ENCODE measurements at regions not wholly inside any gene's neighbourhood (a gene's known extent, or its start where the extent isn't known, plus 50 kb on each side); places are given as distances from the start of the nearest gene placed in this dataset.

- WGBS (ENCODE audit: insufficient coverage) = 66% methylated on average over 2 of the region's 5 CpGs
- no peaks in the 10 kb centered on the region for H3K27me3 ChIP-seq (ENCODE audit: control insufficient read depth, insufficient read depth, low read length)
- no peak overlapping the region for H3K27ac ChIP-seq (ENCODE audit: low read length)
- no peaks in the 10 kb centered on the region for H3K36me3 ChIP-seq (ENCODE audit: control insufficient read depth, insufficient read depth, low read length)
- H3K4me3 ChIP-seq (ENCODE audit: low read length) = no peak overlapping the region
- DNase-seq = no peak
- no peaks in the 10 kb centered on the region for H3K4me1 ChIP-seq (ENCODE audit: control insufficient read depth, insufficient read depth, low read length)
- no peaks in the 10 kb centered on the region for H3K9me3 ChIP-seq (replicated peaks; ENCODE audit: control insufficient read depth, low read depth, low read length)
Observed at GRCh38 chr2:221019668-221020067, 552.4 kb downstream of the EPHA4 start.

- WGBS (ENCODE audit: insufficient coverage) = 80% methylated on average over 1 of the region's 2 CpGs
- Histone ChIP-seq H3K36me3 (ENCODE audit: control insufficient read depth, insufficient read depth, low read length) (no peaks in the 10 kb centered on the region), H3K4me1 (ENCODE audit: control insufficient read depth, insufficient read depth, low read length) (no peaks in the 10 kb centered on the region), H3K27ac (ENCODE audit: low read length) (no peak overlapping the region), H3K9me3 (replicated peaks; ENCODE audit: control insufficient read depth, low read depth, low read length) (no peaks in the 10 kb centered on the region), H3K27me3 (ENCODE audit: control insufficient read depth, insufficient read depth, low read length) (no peaks in the 10 kb centered on the region), H3K4me3 (ENCODE audit: low read length) (no peak overlapping the region)
- DNase-seq = no peak
Observed at GRCh38 chr2:221022554-221022953, 549.5 kb downstream of the EPHA4 start.

GRCh38 chr2:221025398-221025797 is 546.7 kb downstream of the EPHA4 start:
- no peak overlapping the region for H3K4me3 ChIP-seq (ENCODE audit: low read length)
- no peaks in the 10 kb centered on the region for H3K27me3 ChIP-seq (ENCODE audit: control insufficient read depth, insufficient read depth, low read length)
- WGBS (ENCODE audit: insufficient coverage) = no CpG with 5 or more reads among the region's 1 CpG
- H3K36me3 ChIP-seq (ENCODE audit: control insufficient read depth, insufficient read depth, low read length) = no peaks in the 10 kb centered on the region
- H3K9me3 ChIP-seq (replicated peaks; ENCODE audit: control insufficient read depth, low read depth, low read length) = no peaks in the 10 kb centered on the region
- no peaks in the 10 kb centered on the region for H3K4me1 ChIP-seq (ENCODE audit: control insufficient read depth, insufficient read depth, low read length)
- DNase-seq = no peak
- no peak overlapping the region for H3K27ac ChIP-seq (ENCODE audit: low read length)

GRCh38 chr2:221034026-221034701 is 537.9 kb downstream of the EPHA4 start:
- Histone ChIP-seq H3K27me3 (ENCODE audit: control insufficient read depth, insufficient read depth, low read length) (no peaks in the 10 kb centered on the region), H3K9me3 (replicated peaks; ENCODE audit: control insufficient read depth, low read depth, low read length) (no peaks in the 10 kb centered on the region), H3K4me3 (ENCODE audit: low read length) (no peak overlapping the region), H3K36me3 (ENCODE audit: control insufficient read depth, insufficient read depth, low read length) (no peaks in the 10 kb centered on the region), H3K4me1 (ENCODE audit: control insufficient read depth, insufficient read depth, low read length) (no peaks in the 10 kb centered on the region), H3K27ac (ENCODE audit: low read length) (no peak overlapping the region)
- WGBS (ENCODE audit: insufficient coverage) = 75% methylated on average over 1 of the region's 2 CpGs
- no peak for DNase-seq

- H3K36me3 ChIP-seq (ENCODE audit: control insufficient read depth, insufficient read depth, low read length) = no peaks in the 10 kb centered on the region
- no peaks in the 10 kb centered on the region for H3K27me3 ChIP-seq (ENCODE audit: control insufficient read depth, insufficient read depth, low read length)
- H3K27ac ChIP-seq (ENCODE audit: low read length) = no peak overlapping the region
- H3K4me3 ChIP-seq (ENCODE audit: low read length) = no peak overlapping the region
- no peaks in the 10 kb centered on the region for H3K4me1 ChIP-seq (ENCODE audit: control insufficient read depth, insufficient read depth, low read length)
- no peak for DNase-seq
- WGBS (ENCODE audit: insufficient coverage) = 100% methylated on average over 1 of the region's 4 CpGs
- H3K9me3 ChIP-seq (replicated peaks; ENCODE audit: control insufficient read depth, low read depth, low read length) = no peaks in the 10 kb centered on the region
Observed at GRCh38 chr2:221034973-221035372, 537.1 kb downstream of the EPHA4 start.

- WGBS (ENCODE audit: insufficient coverage) = 38% methylated on average over 2 of the region's 6 CpGs
Observed at GRCh38 chr2:221042926-221043325, 529.2 kb downstream of the EPHA4 start.

GRCh38 chr2:221044781-221045180 is 527.3 kb downstream of the EPHA4 start:
- Histone ChIP-seq H3K9me3 (replicated peaks; ENCODE audit: control insufficient read depth, low read depth, low read length) (no peaks in the 10 kb centered on the region), H3K27ac (ENCODE audit: low read length) (no peak overlapping the region), H3K4me3 (ENCODE audit: low read length) (no peak overlapping the region), H3K36me3 (ENCODE audit: control insufficient read depth, insufficient read depth, low read length) (no peaks in the 10 kb centered on the region), H3K4me1 (ENCODE audit: control insufficient read depth, insufficient read depth, low read length) (no peaks in the 10 kb centered on the region), H3K27me3 (ENCODE audit: control insufficient read depth, insufficient read depth, low read length) (no peaks in the 10 kb centered on the region)
- 83% methylated on average over 5 of the region's 5 CpGs for WGBS (ENCODE audit: insufficient coverage)
- no peak for DNase-seq

More at GRCh38 chr2:221042926-221043325, 529.2 kb downstream of the EPHA4 start:
- Histone ChIP-seq H3K4me1 (ENCODE audit: control insufficient read depth, insufficient read depth, low read length) (no peaks in the 10 kb centered on the region), H3K4me3 (ENCODE audit: low read length) (no peak overlapping the region), H3K36me3 (ENCODE audit: control insufficient read depth, insufficient read depth, low read length) (no peaks in the 10 kb centered on the region), H3K9me3 (replicated peaks; ENCODE audit: control insufficient read depth, low read depth, low read length) (no peaks in the 10 kb centered on the region), H3K27me3 (ENCODE audit: control insufficient read depth, insufficient read depth, low read length) (no peaks in the 10 kb centered on the region), H3K27ac (ENCODE audit: low read length) (no peak overlapping the region)
- DNase-seq = no peak

GRCh38 chr2:221050020-221050795 is 521.9 kb downstream of the EPHA4 start:
- Histone ChIP-seq H3K4me3 (ENCODE audit: low read length) (no peak overlapping the region), H3K27ac (ENCODE audit: low read length) (peak overlapping the region; percentile 39), H3K36me3 (ENCODE audit: control insufficient read depth, insufficient read depth, low read length) (no peaks in the 10 kb centered on the region), H3K27me3 (ENCODE audit: control insufficient read depth, insufficient read depth, low read length) (no peaks in the 10 kb centered on the region), H3K4me1 (ENCODE audit: control insufficient read depth, insufficient read depth, low read length) (peaks cover 7% of the 10 kb centered on the region), H3K9me3 (replicated peaks; ENCODE audit: control insufficient read depth, low read depth, low read length) (no peaks in the 10 kb centered on the region)
- DNase-seq = peak; percentile 93
- WGBS (ENCODE audit: insufficient coverage) = no CpG with 5 or more reads among the region's 4 CpGs

GRCh38 chr2:221051162-221051561 is 520.9 kb downstream of the EPHA4 start:
- no peak overlapping the region for H3K4me3 ChIP-seq (ENCODE audit: low read length)
- H3K36me3 ChIP-seq (ENCODE audit: control insufficient read depth, insufficient read depth, low read length) = no peaks in the 10 kb centered on the region
- H3K9me3 ChIP-seq (replicated peaks; ENCODE audit: control insufficient read depth, low read depth, low read length) = no peaks in the 10 kb centered on the region
- peaks cover 7% of the 10 kb centered on the region for H3K4me1 ChIP-seq (ENCODE audit: control insufficient read depth, insufficient read depth, low read length)
- 92% methylated on average over 5 of the region's 8 CpGs for WGBS (ENCODE audit: insufficient coverage)
- no peak overlapping the region for H3K27ac ChIP-seq (ENCODE audit: low read length)
- no peak for DNase-seq
- H3K27me3 ChIP-seq (ENCODE audit: control insufficient read depth, insufficient read depth, low read length) = no peaks in the 10 kb centered on the region

- H3K4me3 ChIP-seq (ENCODE audit: low read length) = no peak overlapping the region
- H3K9me3 ChIP-seq (replicated peaks; ENCODE audit: control insufficient read depth, low read depth, low read length) = peaks cover 2% of the 10 kb centered on the region
- no peak overlapping the region for H3K27ac ChIP-seq (ENCODE audit: low read length)
- H3K36me3 ChIP-seq (ENCODE audit: control insufficient read depth, insufficient read depth, low read length) = no peaks in the 10 kb centered on the region
- H3K4me1 ChIP-seq (ENCODE audit: control insufficient read depth, insufficient read depth, low read length) = no peaks in the 10 kb centered on the region
- no peaks in the 10 kb centered on the region for H3K27me3 ChIP-seq (ENCODE audit: control insufficient read depth, insufficient read depth, low read length)
- no peak for DNase-seq
Observed at GRCh38 chr2:221060376-221060775, 511.7 kb downstream of the EPHA4 start.

Measured in muscle of leg (tissue), 3 donors.